ENCODE measurements at regions not wholly inside any gene's neighbourhood (a gene's known extent, or its start where the extent isn't known, plus 50 kb on each side); places are given as distances from the start of the nearest gene placed in this dataset.
A peak's percentile ranks its signal among the peaks of the same experiment; 100 is the strongest.

- peak; percentile 62 for ATAC-seq
These were observed 54.2 kb upstream of the MCTP2 start for GRCh38 chr15:94177112-94177511.

GRCh38 chr15:94175420-94175819, 55.9 kb upstream of the MCTP2 start:
- no peak for ATAC-seq

GRCh38 chr15:94174399-94174802, 57.0 kb upstream of the MCTP2 start:
- ATAC-seq: peak; percentile 92

DNA sequence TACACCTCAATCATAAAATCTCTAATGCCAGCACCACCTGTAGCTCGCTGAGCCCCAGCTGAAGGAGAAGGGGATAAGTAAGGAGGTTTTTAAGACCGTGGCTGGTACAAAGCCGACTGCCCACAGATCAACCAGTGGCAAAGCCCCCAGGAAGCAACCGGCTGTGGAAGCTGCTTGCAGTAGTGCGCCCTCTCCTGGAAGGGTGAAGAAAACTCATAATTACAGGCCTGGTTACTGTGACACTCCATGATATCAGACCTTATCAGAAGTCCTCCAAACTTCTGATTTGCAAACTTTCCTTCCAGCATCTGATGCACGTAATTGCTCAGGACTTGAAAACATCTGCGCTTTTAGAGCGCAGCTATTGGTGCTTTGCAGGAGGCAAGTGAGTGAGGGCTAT, 63.1 kb upstream of the MCTP2 start:
- no peak for ATAC-seq

DNA sequence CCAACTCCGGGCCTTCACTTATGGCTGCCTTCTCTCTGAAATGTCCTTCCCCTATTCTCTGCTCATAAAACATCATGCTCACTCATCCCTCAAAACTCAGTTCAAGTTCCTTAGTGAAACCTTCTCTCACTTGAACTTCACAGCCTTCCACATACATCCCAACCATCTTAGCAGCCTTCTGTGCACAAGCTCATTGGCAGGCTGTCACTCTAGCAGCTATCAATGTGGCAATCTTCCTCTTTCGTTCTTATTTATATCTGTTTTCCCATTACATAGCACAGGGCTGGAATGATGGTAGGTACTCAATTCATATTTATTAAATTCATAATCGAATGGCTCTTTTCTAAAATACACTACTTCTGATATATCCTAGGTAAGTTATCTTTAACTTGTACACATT, 66.4 kb upstream of the MCTP2 start:
- ATAC-seq: no peak

- ATAC-seq: peak; percentile 72
These were observed 67.1 kb upstream of the MCTP2 start for GRCh38 chr15:94164202-94164807.

DNA sequence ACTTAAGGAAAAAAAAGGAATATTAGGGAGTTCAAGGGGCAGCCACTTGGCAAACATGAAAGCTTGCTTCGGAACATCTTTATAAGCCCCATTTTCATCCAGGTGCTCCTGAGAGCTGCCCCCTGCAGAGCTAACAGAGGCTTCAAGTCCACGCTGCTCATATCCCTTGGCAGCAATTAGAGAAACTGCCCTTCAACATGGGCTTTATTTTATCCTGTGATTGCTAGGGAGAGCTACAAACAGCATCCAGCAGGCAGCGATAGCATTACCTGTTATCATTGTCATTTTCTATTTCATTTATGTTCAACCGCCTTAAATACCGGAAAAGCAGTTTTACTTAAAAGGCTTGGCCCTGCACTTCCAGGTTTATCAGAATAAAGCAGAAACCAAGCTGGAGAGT, 68.4 kb upstream of the MCTP2 start:
- ATAC-seq: no peak

GRCh38 chr15:94154255-94154654, 77.1 kb upstream of the MCTP2 start:
- ATAC-seq: no peak

GRCh38 chr15:94145046-94145445, 86.3 kb upstream of the MCTP2 start:
- ATAC-seq: no peak

- ATAC-seq: no peak
These were observed 89.6 kb upstream of the MCTP2 start for GRCh38 chr15:94141802-94142201.

GRCh38 chr15:94135486-94136147, 95.7 kb upstream of the MCTP2 start:
- peak; percentile 52 for ATAC-seq

DNA sequence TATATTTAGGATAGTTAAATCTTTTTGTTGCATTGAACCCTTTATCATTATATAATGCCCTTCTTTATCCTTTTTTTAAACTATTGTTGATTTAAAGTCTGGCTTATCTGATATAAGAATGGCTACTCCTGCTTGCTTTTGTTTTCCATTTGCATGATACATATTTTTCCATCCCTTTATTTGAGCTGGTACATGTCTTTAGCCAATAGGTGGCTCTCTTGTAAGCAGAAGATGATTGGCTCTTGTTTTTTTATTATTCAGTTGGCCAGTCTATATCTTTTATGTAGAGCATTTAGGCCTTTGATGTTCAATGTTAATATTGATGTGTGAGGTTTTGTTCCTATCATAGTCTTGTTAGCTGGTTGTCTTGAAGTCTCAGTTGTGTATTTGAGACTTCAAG, 99.5 kb upstream of the MCTP2 start:
- no peak for ATAC-seq

GRCh38 chr15:94130504-94130903, 100.9 kb upstream of the MCTP2 start:
- no peak for ATAC-seq

- no peak for ATAC-seq
These were observed 104.4 kb upstream of the MCTP2 start for GRCh38 chr15:94127006-94127405.

- no peak for ATAC-seq
These were observed 105.7 kb upstream of the MCTP2 start for GRCh38 chr15:94125698-94126097.

DNA sequence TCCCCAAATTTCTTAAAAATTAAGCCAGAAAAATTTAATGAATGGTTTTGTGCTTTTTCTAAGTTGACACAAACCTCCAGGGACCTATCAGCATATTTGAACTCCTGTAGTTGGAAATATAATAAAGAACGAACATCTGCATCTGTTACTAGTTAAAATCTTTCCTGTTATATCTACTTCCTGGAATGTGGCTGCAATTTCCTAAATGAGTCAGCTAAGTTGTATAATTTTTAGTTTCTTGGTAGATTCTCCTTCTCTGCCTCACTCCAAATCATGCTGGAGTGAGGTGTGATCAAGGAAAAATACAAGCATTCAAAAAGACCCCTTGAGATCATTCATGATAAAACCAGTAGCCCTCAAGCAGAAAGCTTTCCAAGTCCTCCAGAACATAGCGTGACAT, 106.2 kb upstream of the MCTP2 start:
- ATAC-seq: no peak

DNA sequence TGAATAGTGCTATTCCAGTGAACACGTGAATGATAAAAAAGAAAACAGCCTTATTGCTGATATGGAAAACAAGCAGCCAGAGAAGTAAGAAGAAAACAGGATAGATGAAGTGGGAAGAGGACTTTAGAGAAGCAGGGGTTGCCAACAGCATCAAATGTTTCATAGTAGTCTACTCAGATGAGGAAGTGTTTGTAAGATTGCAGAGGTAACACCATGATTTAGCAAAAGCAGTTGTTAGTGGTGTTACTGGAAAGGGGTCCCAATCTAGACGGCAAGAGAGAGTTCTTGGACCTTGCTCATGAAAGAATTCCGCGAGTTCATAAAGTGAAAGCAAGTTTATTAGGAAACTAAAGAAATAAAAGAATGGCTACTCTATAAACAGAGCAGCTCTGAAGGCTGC, 108.8 kb upstream of the MCTP2 start:
- no peak for ATAC-seq

DNA sequence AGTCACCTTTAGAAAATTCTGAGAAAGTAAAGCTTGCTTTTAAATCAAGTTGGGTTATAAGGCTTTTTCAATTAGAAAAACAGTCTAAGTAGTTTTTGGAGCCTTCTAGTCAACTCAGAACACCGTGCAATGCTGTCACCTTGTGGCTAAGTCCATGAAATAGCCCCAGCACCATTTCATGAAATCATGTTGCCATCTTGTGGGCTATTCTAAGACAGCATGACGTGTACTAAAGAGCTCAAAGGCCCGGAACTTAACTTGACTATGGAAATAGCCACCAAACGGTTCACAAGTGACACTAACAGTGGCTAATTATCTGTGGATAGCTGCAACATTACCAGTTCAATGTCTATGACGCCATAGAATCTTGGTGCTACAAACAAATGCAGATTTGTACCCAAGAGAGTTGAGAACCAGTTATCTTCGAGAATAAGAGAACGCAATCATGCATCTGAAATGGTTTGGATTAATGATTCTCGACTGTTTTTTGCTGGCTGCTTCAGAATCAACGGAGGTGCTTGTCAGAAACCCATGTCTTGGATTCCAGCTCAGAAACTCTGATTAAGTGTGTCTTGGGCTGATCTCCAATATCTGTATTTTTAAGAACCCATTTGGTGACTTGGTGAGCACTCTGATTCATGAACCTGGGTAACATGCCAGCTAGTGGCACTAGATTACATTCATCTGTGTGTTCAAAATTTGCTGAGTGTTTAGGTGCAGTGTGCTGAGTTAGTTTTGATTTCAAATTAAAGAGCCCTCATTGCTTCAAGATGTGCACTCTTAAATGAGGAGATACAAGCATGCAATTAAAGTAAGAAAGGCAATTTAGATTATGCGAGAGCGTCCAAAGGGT, 111.2 kb upstream of the MCTP2 start:
- ATAC-seq: peak; percentile 99

GRCh38 chr15:94119298-94119811, 112.0 kb upstream of the MCTP2 start:
- peak; percentile 33 for ATAC-seq

- no peak for ATAC-seq
These were observed 120.8 kb upstream of the MCTP2 start for GRCh38 chr15:94110476-94111130.

- ATAC-seq: no peak
These were observed 123.7 kb upstream of the MCTP2 start for GRCh38 chr15:94107652-94108051.

- peak; percentile 97 for ATAC-seq
These were observed 125.6 kb upstream of the MCTP2 start for GRCh38 chr15:94105760-94106159.

- ATAC-seq: no peak
These were observed 130.5 kb upstream of the MCTP2 start for GRCh38 chr15:94100863-94101262.

Data from esophagus mucosa (tissue), 1 donor.